ENCODE measurements at regions not wholly inside any gene's neighbourhood (a gene's known extent, or its start where the extent isn't known, plus 50 kb on each side); places are given as distances from the start of the nearest gene placed in this dataset.

GRCh38 chr2:120683081-120683480 is 52.6 kb upstream of the GLI2 start:
- no peak overlapping the region for H3K27ac ChIP-seq (ENCODE audit: low read depth in 1 of 3, low read length in 2 of 3)
- H3K36me3 ChIP-seq (ENCODE audit: control insufficient read depth in 3 of 3, insufficient read depth in 2 of 3, low read depth in 1 of 3, low read length in 3 of 3) = no peaks in the 10 kb centered on the region
- WGBS, 3 donors = 73 to 89% (median 79%) methylated on average over 6 of the region's 6 CpGs
- DNase-seq (no peak), FAIRE-seq (no peak)
- H3K27me3 ChIP-seq (ENCODE audit: control insufficient read depth in 3 of 3, insufficient read depth in 3 of 3, low read length in 3 of 3) = peaks cover 0 to 24% (median 0%) of the 10 kb centered on the region in 3 donors
- peaks cover 0 to 4% of the 10 kb centered on the region in 2 donors for H3K9me3 ChIP-seq (ENCODE audit: control insufficient read depth in 2 of 2, insufficient read depth in 1 of 2, low read depth in 1 of 2, low read length in 1 of 2)
- H3K4me1 ChIP-seq (ENCODE audit: control insufficient read depth in 3 of 3, insufficient read depth in 2 of 3, low read depth in 1 of 3, low read length in 2 of 3) = peaks cover 0 to 4% (median 0%) of the 10 kb centered on the region in 3 donors
- no peak overlapping the region for H3K4me3 ChIP-seq (ENCODE audit: low read depth in 1 of 3, low read length in 3 of 3)

- H3K27ac ChIP-seq (ENCODE audit: low read depth in 1 of 3, low read length in 2 of 3) = no peak overlapping the region
- peaks cover 0 to 4% (median 0%) of the 10 kb centered on the region in 3 donors for H3K4me1 ChIP-seq (ENCODE audit: control insufficient read depth in 3 of 3, insufficient read depth in 2 of 3, low read depth in 1 of 3, low read length in 2 of 3)
- WGBS, 3 donors = 55 to 77% (median 74%) methylated on average over 4 of the region's 4 CpGs
- FAIRE-seq (no peak), DNase-seq (no peak)
- no peak overlapping the region for H3K4me3 ChIP-seq (ENCODE audit: low read depth in 1 of 3, low read length in 3 of 3)
- H3K36me3 ChIP-seq (ENCODE audit: control insufficient read depth in 3 of 3, insufficient read depth in 2 of 3, low read depth in 1 of 3, low read length in 3 of 3) = no peaks in the 10 kb centered on the region
- peaks cover 0 to 23% (median 0%) of the 10 kb centered on the region in 3 donors for H3K27me3 ChIP-seq (ENCODE audit: control insufficient read depth in 3 of 3, insufficient read depth in 3 of 3, low read length in 3 of 3)
- H3K9me3 ChIP-seq (ENCODE audit: control insufficient read depth in 2 of 2, insufficient read depth in 1 of 2, low read depth in 1 of 2, low read length in 1 of 2) = peaks cover 0 to 4% of the 10 kb centered on the region in 2 donors
Observed at GRCh38 chr2:120683701-120684100, 52.0 kb upstream of the GLI2 start.

DNA sequence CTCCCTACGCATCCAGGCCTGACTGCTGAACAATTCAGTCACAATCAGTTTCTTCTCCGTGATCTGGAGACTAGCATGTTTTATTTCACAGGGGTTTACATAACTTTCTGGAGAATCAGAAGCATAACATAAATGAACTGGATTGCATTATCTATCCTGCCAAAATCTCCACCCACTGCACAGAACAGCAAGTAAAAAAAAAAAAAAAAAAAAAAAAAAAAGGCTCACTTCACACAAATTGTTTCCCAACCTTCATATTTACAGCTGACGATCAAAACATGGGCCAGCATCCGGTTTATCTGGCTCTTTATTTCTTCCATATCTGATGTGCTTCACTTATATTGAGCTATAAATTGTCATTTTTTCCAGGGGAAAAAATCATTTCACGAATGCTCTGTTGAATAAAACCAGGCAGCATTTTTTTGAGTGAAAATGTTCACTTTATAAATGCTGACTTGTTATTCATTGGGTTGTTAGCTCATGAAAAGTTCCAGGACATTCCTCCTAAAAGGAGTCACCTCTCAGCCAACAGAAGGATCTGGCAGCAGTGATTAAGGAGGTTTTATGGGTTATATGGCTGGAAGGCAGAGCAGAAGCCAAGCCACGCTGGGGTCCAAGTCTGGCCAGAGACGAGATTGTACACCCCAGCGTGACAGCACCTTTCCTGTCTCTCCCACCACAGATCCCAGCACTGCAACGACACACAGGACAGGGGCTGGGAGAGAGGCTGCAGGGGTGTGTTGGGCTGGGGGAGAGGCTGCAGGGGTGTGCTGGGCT is 51.2 kb upstream of the GLI2 start:
- FAIRE-seq (no peak), DNase-seq (no peak)
- Histone ChIP-seq H3K27me3 (ENCODE audit: control insufficient read depth in 3 of 3, insufficient read depth in 3 of 3, low read length in 3 of 3) (peaks cover 0 to 16% (median 0%) of the 10 kb centered on the region in 3 donors), H3K4me3 (ENCODE audit: low read depth in 1 of 3, low read length in 3 of 3) (no peak overlapping the region), H3K27ac (ENCODE audit: low read depth in 1 of 3, low read length in 2 of 3) (no peak overlapping the region), H3K36me3 (ENCODE audit: control insufficient read depth in 3 of 3, insufficient read depth in 2 of 3, low read depth in 1 of 3, low read length in 3 of 3) (no peaks in the 10 kb centered on the region), H3K4me1 (ENCODE audit: control insufficient read depth in 3 of 3, insufficient read depth in 2 of 3, low read depth in 1 of 3, low read length in 2 of 3) (peaks cover 0 to 4% (median 0%) of the 10 kb centered on the region in 3 donors), H3K9me3 (ENCODE audit: control insufficient read depth in 2 of 2, insufficient read depth in 1 of 2, low read depth in 1 of 2, low read length in 1 of 2) (peaks cover 0 to 4% of the 10 kb centered on the region in 2 donors)
- 56 to 72% (median 59%) methylated on average over 9 of the region's 9 CpGs for WGBS, 3 donors

DNA sequence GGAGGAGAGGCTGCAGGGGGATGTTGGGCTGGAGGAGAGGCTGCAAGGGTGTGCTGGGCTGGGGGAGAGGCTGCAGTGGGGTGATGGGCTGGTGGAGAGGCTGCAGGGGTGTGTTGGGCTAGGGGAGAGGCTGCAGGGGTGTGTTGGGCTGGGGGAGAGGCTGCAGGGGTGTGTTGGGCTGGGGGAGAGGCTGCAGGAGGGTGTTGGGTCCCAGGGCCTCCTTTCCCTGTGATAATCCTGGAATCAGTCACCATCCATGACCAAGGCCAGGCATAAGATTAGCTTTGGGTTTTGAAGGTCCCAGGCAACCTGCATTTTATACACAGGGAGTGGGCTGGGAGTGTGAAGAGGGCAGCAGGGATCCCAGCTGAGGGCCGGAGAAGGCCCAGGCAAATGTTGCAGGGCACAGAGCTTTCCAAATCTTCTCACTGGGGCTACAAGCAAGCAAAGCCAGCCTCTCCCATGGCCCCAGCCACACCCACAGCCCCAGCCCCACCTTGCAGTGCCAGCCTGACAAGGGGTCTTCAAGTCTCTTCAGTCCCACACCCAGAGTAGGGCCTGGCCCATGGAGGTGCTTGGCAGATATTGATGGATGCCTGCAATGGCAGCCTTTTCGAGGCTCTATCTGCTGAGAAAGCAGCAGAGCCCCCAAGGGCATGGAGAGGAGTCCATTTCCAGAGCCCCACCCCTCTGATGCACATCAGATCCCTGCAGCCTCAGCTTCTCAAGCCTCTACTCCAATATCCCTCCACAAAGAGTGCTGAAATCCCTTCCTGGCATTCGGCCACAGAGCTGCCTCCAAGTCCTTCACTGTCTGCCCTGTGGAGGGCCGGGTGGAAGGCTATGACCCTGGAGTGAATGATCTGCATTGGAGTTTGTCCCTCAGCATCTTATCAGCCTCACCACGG is 50.3 kb upstream of the GLI2 start:
- no peaks in the 10 kb centered on the region for H3K36me3 ChIP-seq (ENCODE audit: control insufficient read depth in 3 of 3, insufficient read depth in 2 of 3, low read depth in 1 of 3, low read length in 3 of 3)
- H3K27me3 ChIP-seq (ENCODE audit: control insufficient read depth in 3 of 3, insufficient read depth in 3 of 3, low read length in 3 of 3) = peaks cover 0 to 12% (median 0%) of the 10 kb centered on the region in 3 donors
- DNase-seq = no peak
- FAIRE-seq = no peak
- no peak overlapping the region for H3K4me3 ChIP-seq (ENCODE audit: low read depth in 1 of 3, low read length in 3 of 3)
- WGBS, 3 donors = 33 to 53% (median 51%) methylated on average over 5 of the region's 5 CpGs
- no peak overlapping the region for H3K27ac ChIP-seq (ENCODE audit: low read depth in 1 of 3, low read length in 2 of 3)
- peaks cover 0 to 4% of the 10 kb centered on the region in 2 donors for H3K9me3 ChIP-seq (ENCODE audit: control insufficient read depth in 2 of 2, insufficient read depth in 1 of 2, low read depth in 1 of 2, low read length in 1 of 2)
- no peaks in the 10 kb centered on the region for H3K4me1 ChIP-seq (ENCODE audit: control insufficient read depth in 3 of 3, insufficient read depth in 2 of 3, low read depth in 1 of 3, low read length in 2 of 3)
